Endothelial cell of umbilical vein (primary cell): ENCODE measurements at regions not wholly inside any gene's neighbourhood (a gene's known extent, or its start where the extent isn't known, plus 50 kb on each side); places are given as distances from the start of the nearest gene placed in this dataset.

Experiments
- BruUV-seq: library from RNA; stranded (reverse); fragments of 400-500 nt; replicated peaks from 2 replicates; lab custom pipeline; 2021; lab: Mats Ljungman, UMichigan
- CTCF ChIA-PET: fragments of 300-600, 350-600 bp; sonication (Branson Sonifier 250); formaldehyde crosslinking; loops from one replicate; lab custom pipeline; 2021; ENCODE audit warnings: antibody characterized with exemption, inconsistent platforms; lab: Charles Lee
- POLR2A ChIA-PET: fragments of 300-600, 350-600 bp; sonication (Branson Sonifier 250); formaldehyde crosslinking; loops from one replicate; lab custom pipeline; 2021; ENCODE audit warnings: antibody characterized with exemption, inconsistent platforms; lab: Charles Lee
- DNase-seq: peaks from one replicate; pipeline ENCODE4 v3.0.0-alpha.2; 2011; ENCODE audit warnings: low read depth, low spot score
- FAIRE-seq: peaks from 2 replicates; lab custom pipeline; 2011; peaks lifted over from hg19 to GRCh38; lab: Jason Lieb, UNC
- H2AFZ ChIP-seq: 2 replicates; pipeline ENCODE4 v1.6.0; 2012; ENCODE audit warnings: low read depth, low read length, control low read depth, inconsistent platforms
- H3K27ac ChIP-seq: 2 replicates; pipeline ENCODE4 v1.5.1; 2011; ENCODE audit warnings: low read depth, mild to moderate bottlenecking, control low read depth, low read length, moderate library complexity; ENCODE audit not compliant: insufficient read depth
- H3K27me3 ChIP-seq, 2 experiments: 2 replicates each; pipeline versions ENCODE4 v1.6.0 to v1.6.1; 2011; ENCODE audit warnings: low read length in 2 of 2, mixed read lengths in 1 of 2; ENCODE audit not compliant: control insufficient read depth in 2 of 2, insufficient read depth in 2 of 2
- H3K36me3 ChIP-seq, 2 experiments: 2 replicates in 1 of 2; 3 replicates in 1 of 2; pipeline ENCODE4 v1.5.1; 2011; ENCODE audit warnings: low read length in 2 of 2, mild to moderate bottlenecking in 1 of 2, moderate library complexity in 1 of 2; ENCODE audit not compliant: control insufficient read depth in 2 of 2, insufficient read depth in 2 of 2; ENCODE audit errors: extremely low read depth in 1 of 2
- H3K4me1 ChIP-seq: 3 replicates; pipeline ENCODE4 v1.5.1; 2011; ENCODE audit warnings: mild to moderate bottlenecking, low read length; ENCODE audit not compliant: control insufficient read depth, insufficient read depth; ENCODE audit errors: extremely low read depth
- H3K4me2 ChIP-seq: 2 replicates; pipeline ENCODE4 v1.6.1; 2011; ENCODE audit warnings: low read length, control low read depth, mixed read lengths; ENCODE audit not compliant: insufficient read depth
- H3K4me3 ChIP-seq, 3 experiments: fragments of 200-600 bp in 1 of 3; sonication (generic), shearing (Covaris generic) in 1 of 3; replicated peaks in 1 of 3; 2 replicates each; pipeline ENCODE4 v1.5.1; 2011 to 2016; ENCODE audit warnings: control low read depth in 3 of 3, low read length in 3 of 3, mild to moderate bottlenecking in 2 of 3, inconsistent platforms in 1 of 3, low read depth in 1 of 3, moderate library complexity in 1 of 3; ENCODE audit not compliant: insufficient read depth in 1 of 3
- H3K79me2 ChIP-seq: 2 replicates; pipeline ENCODE4 v1.6.0; 2012; ENCODE audit warnings: low read length, inconsistent platforms; ENCODE audit not compliant: control insufficient read depth, insufficient read depth
- H3K9ac ChIP-seq: replicated peaks from 2 replicates; pipeline ENCODE3; 2011; ENCODE audit warnings: low read length, control low read depth; ENCODE audit not compliant: insufficient read depth; ENCODE audit errors: extremely low read depth
- H3K9me1 ChIP-seq: replicated peaks from 3 replicates; pipeline ENCODE4 v1.6.0; 2011; ENCODE audit warnings: mild to moderate bottlenecking, low read length; ENCODE audit not compliant: control insufficient read depth, insufficient read depth; ENCODE audit errors: extremely low read depth
- H3K9me3 ChIP-seq: replicated peaks from 2 replicates; pipeline ENCODE4 v1.5.1; 2012; ENCODE audit warnings: low read length, inconsistent platforms; ENCODE audit not compliant: control insufficient read depth, insufficient read depth
- H4K20me1 ChIP-seq: replicated peaks from 2 replicates; pipeline ENCODE3; 2011; ENCODE audit warnings: mild to moderate bottlenecking, low read length; ENCODE audit not compliant: control insufficient read depth, insufficient read depth; ENCODE audit errors: extremely low read depth
- CTCF ChIP-seq, 2 donors: IDR thresholded peaks; 1 replicate in 1 of 2; 2 replicates in 1 of 2; pipeline ENCODE4 v1.5.1; 2011; ENCODE audit warnings: low read length in 2 of 2, mild to moderate bottlenecking in 2 of 2, moderate library complexity in 2 of 2, control low read depth in 1 of 2, inconsistent platforms in 1 of 2, low read depth in 1 of 2; ENCODE audit not compliant: insufficient read depth in 1 of 2; ENCODE audit errors: extremely low read depth in 1 of 2
- EZH2 ChIP-seq: IDR thresholded peaks from 2 replicates; pipeline ENCODE4 v1.6.1; 2012; ENCODE audit warnings: borderline replicate concordance, low read depth, mild to moderate bottlenecking, moderate library complexity, low read length, inconsistent platforms; ENCODE audit not compliant: severe bottlenecking
- FOS ChIP-seq: IDR thresholded peaks from 2 replicates; pipeline ENCODE4 v1.6.1; 2011; ENCODE audit warnings: mild to moderate bottlenecking, low read length, moderate library complexity, borderline replicate concordance; ENCODE audit not compliant: insufficient read depth
- GATA2 ChIP-seq: IDR thresholded peaks from 2 replicates; pipeline ENCODE4 v1.7.0; 2011; ENCODE audit warnings: low read depth, mild to moderate bottlenecking, moderate library complexity, mixed read lengths, low read length; ENCODE audit not compliant: insufficient read length, insufficient read depth
- JUN ChIP-seq: IDR thresholded peaks from 2 replicates; pipeline ENCODE4 v1.6.1; 2011; ENCODE audit warnings: borderline replicate concordance, low read depth; ENCODE audit not compliant: insufficient read length, insufficient read depth
- MAX ChIP-seq: IDR thresholded peaks from 2 replicates; pipeline ENCODE4 v1.6.1; 2011; ENCODE audit not compliant: insufficient read depth, insufficient read length
- MYC ChIP-seq: IDR thresholded peaks from one replicate; pipeline ENCODE4 v1.6.1; 2011; ENCODE audit warnings: mild to moderate bottlenecking, low read depth, low read length
- POLR2A ChIP-seq: IDR thresholded peaks from 2 replicates; pipeline ENCODE4 v1.6.1; 2012; ENCODE audit warnings: low read depth, mild to moderate bottlenecking, control low read depth, low read length
- POLR2AphosphoS5 ChIP-seq: IDR thresholded peaks from 2 replicates; pipeline ENCODE4 v1.6.1; 2012; ENCODE audit warnings: low read depth, mild to moderate bottlenecking, control low read depth, low read length, moderate library complexity; ENCODE audit not compliant: insufficient read depth
- dilution Hi-C: fragments of 300-500 bp; cut with MboI; formaldehyde crosslinking; loops from one replicate; pipeline ENCODE4 v1.15.0; 2019; ENCODE audit warnings: low sequenced_read_pairs; ENCODE audit not compliant: extremely low pct_ligation_motif_present
- intact Hi-C: fragments of 100-400 bp; cut with micrococcal nuclease; formaldehyde crosslinking; loops from one replicate; pipeline ENCODE4 v1.10.0; 2022

- H3K27ac ChIP-seq, result no peak overlapping the region
- H3K79me2 ChIP-seq, result no peaks in the 10 kb centered on the region
- intact Hi-C loops, result no loop called here
- DNase-seq, result no peak
- peaks cover 2% of the 10 kb centered on the region for H3K9me3 ChIP-seq
- H3K9me1 ChIP-seq, result no peaks in the 10 kb centered on the region
- H3K4me2 ChIP-seq, result no peak overlapping the region
- H3K9ac ChIP-seq, result no peak overlapping the region
- dilution Hi-C loops, result no loop called here
- H3K4me3 ChIP-seq, result no peak overlapping the region
- H3K27me3 ChIP-seq, result no peaks in the 10 kb centered on the region
- ChIA-PET CTCF (no interaction called here), POLR2A (no interaction called here)
- no TSS peak for BruUV-seq
- TF ChIP-seq FOS (no peak), POLR2A (no peak), CTCF (IDR thresholded peaks at IDR 0.05; ENCODE audit: extremely low read depth in 1 of 2, insufficient read depth in 1 of 2, low read depth in 1 of 2, low read length in 2 of 2) (no peak), POLR2AphosphoS5 (no peak), GATA2 (no peak), MAX (no peak), EZH2 (no peak), MYC (no peak), JUN (no peak)
- FAIRE-seq, result no peak
- H4K20me1 ChIP-seq, result no peaks in the 10 kb centered on the region
- no peaks in the 10 kb centered on the region for H3K36me3 ChIP-seq
- no peak overlapping the region for H2AFZ ChIP-seq
- no peaks in the 10 kb centered on the region for H3K4me1 ChIP-seq
These were observed 1059.7 kb downstream of the TSN start for GRCh38 chr2:122815120-122815519.
